Large intestine (tissue), 3 donors: ENCODE measurements at regions not wholly inside any gene's neighbourhood (a gene's known extent, or its start where the extent isn't known, plus 50 kb on each side); places are given as distances from the start of the nearest gene placed in this dataset.
A peak's percentile ranks its signal among the peaks of the same experiment; 100 is the strongest.
"Not testable (repeated sequence)": the region's sequence is repeated elsewhere in the genome, so short reads cannot be mapped to it uniquely, and the experiment has no call there.

Experiments used
- DNase-seq, 2 donors: peaks; one replicate each; pipeline versions ENCODE4 v3.0.0 to v3.0.0-alpha.2; 2013
- H3K27ac ChIP-seq: one replicate; pipeline ENCODE4 v1.5.1; 2013; ENCODE audit warnings: low read length
- H3K27me3 ChIP-seq: 2 replicates; pipeline ENCODE4 v1.6.1; 2013; ENCODE audit warnings: low read length; ENCODE audit not compliant: control insufficient read depth, insufficient read depth
- H3K36me3 ChIP-seq: 2 replicates; pipeline ENCODE4 v1.6.1; 2013; ENCODE audit warnings: low read length; ENCODE audit not compliant: control insufficient read depth, insufficient read depth
- H3K4me1 ChIP-seq: one replicate; pipeline ENCODE4 v1.6.1; 2013; ENCODE audit warnings: low read length; ENCODE audit not compliant: control insufficient read depth, insufficient read depth
- H3K4me3 ChIP-seq: one replicate; pipeline ENCODE4 v1.5.1; 2013; ENCODE audit warnings: low read length
- H3K9me3 ChIP-seq: one replicate; pipeline ENCODE4 v1.6.1; 2013; ENCODE audit warnings: mild to moderate bottlenecking, low read depth, low read length, moderate library complexity; ENCODE audit not compliant: control insufficient read depth
- WGBS: methylation state at CpG from one replicate; pipeline ENCODE4 v1.1.5; 2013; ENCODE audit warnings: low lambda C conversion rate; ENCODE audit not compliant: insufficient coverage; 5-methylcytosine and 5-hydroxymethylcytosine counted together

DNA sequence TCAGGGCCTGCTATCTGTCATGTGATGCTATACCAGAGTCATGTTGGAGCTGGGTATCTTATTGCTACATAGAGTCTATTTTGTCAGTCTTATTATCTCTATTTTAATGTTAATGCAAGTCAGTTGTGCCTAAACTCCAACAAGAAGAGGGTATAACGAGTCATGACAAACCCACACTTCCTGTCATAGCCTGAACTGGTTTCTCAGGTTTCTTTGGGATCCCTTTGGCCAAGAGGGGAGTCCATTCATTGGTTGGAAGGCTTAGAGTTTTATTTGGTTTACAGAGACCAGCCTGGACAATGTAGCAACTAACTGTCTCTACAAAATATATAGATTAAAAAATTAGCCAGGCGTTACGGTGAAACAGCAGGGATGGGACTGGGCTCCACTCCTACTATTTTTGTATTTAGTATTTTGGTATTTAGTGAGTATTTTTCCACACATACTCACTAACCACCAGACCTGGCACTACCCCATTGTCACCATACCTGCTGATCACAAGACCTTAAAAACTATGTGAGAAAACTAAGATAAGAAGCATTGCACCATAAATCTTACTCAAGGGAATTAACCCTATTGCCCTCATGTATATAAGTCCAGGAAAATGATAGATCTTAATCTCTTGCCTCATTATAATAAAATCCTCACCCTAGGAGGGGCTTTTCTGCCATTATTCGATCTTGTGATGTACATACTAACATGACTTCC lies 387.5 kb downstream of the IPO8 start:
- no peak for DNase-seq

DNA sequence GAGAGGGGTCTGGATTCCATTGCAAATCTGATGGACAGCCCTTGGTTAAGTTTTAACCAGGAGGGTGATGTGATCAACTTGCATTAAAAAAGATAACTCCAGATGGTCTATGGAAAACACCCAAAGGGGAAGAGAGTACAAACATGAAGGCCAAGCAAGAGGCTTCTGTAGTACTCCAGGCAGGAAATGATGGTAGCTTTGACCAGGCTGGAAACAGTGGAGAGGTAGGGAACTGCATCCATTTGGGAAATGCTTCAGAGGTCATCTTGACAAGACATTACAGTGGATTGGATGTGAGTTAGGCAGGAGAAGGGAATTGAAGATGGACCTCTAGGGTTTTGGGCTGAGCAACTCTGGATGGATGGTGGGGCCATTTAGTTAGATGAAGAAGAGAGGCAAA lies 391.1 kb downstream of the IPO8 start:
- Histone ChIP-seq H3K27me3 (no peaks in the 10 kb centered on the region), H3K4me3 (no peak overlapping the region), H3K9me3 (no peaks in the 10 kb centered on the region), H3K4me1 (no peaks in the 10 kb centered on the region), H3K36me3 (no peaks in the 10 kb centered on the region), H3K27ac (no peak overlapping the region)
- DNase-seq = no peak

More for the DNA sequence above, 387.5 kb downstream of the IPO8 start:
- WGBS = 71% methylated on average over 1 of the region's 4 CpGs
- no peak overlapping the region for H3K4me3 ChIP-seq
- no peaks in the 10 kb centered on the region for H3K4me1 ChIP-seq
- no peak overlapping the region for H3K27ac ChIP-seq
- H3K27me3 ChIP-seq = no peaks in the 10 kb centered on the region
- no peaks in the 10 kb centered on the region for H3K9me3 ChIP-seq
- no peaks in the 10 kb centered on the region for H3K36me3 ChIP-seq

- no peak for DNase-seq
- no peaks in the 10 kb centered on the region for H3K4me1 ChIP-seq
- H3K36me3 ChIP-seq = no peaks in the 10 kb centered on the region
- no CpG with 5 or more reads among the region's 2 CpGs for WGBS
- no peak overlapping the region for H3K27ac ChIP-seq
- no peaks in the 10 kb centered on the region for H3K9me3 ChIP-seq
- H3K27me3 ChIP-seq = no peaks in the 10 kb centered on the region
- no peak overlapping the region for H3K4me3 ChIP-seq
Observed at GRCh38 chr12:30301291-30301690, 394.4 kb downstream of the IPO8 start.

- no peak for DNase-seq
- no peaks in the 10 kb centered on the region for H3K36me3 ChIP-seq
- WGBS = no CpG with 5 or more reads among the region's 8 CpGs
- H3K4me1 ChIP-seq = no peaks in the 10 kb centered on the region
- H3K9me3 ChIP-seq = no peaks in the 10 kb centered on the region
- H3K27ac ChIP-seq = no peak overlapping the region
- no peak overlapping the region for H3K4me3 ChIP-seq
- H3K27me3 ChIP-seq = no peaks in the 10 kb centered on the region
Observed at GRCh38 chr12:30296486-30296885, 399.2 kb downstream of the IPO8 start.

DNA sequence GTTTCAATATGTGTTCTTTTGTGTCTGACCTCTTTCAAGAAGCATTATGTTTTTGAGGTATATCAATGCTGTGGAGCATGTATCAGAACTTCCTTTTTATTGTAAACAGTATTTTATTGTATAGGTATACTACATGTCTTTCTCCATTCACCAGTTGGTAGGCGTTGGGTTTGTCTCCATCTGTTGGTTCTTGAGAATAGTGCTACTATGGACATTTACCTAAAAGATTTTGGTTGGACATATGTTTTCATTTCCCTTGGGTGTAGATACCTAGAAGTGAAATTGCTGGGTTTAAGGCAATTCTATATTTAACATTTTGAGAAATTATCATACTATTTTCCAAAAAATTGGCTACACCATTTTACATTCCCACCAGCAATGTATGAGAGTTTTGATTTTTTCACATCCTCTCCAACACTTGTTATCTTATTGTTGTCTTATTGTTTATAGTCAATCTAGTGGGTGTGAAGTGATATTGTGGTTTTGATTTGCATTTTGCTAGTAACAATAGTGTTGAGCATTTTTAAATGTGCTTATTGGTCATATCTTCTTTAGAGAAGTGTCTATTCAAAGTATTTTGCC lies 409.2 kb downstream of the IPO8 start:
- no peaks in the 10 kb centered on the region for H3K36me3 ChIP-seq
- no peaks in the 10 kb centered on the region for H3K4me1 ChIP-seq
- H3K27ac ChIP-seq = no peak overlapping the region
- no peak overlapping the region for H3K4me3 ChIP-seq
- peak in 1 of 2 donors; percentile 9 for DNase-seq
- no CpG with 5 or more reads among the region's 1 CpG for WGBS
- H3K9me3 ChIP-seq = no peaks in the 10 kb centered on the region
- no peaks in the 10 kb centered on the region for H3K27me3 ChIP-seq

DNA sequence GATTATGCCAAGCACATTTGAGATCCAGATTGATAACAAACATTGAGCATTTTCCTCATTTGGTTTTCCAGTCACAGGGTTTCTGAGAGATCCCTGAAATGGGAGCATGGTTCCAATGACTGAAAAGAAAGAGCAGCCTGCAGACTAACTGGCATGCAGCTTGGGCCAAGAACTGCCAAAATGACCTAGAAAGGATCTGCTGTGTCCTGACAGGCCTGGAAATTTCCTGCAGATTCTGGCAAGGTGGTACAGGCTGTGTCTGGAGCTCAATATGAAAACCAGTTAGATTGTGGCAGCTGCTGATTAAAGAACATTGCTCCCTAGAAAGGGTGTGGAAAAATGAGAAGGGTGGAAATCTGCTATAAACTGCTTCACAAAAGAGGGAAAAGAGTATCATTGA lies 417.3 kb downstream of the IPO8 start:
- Histone ChIP-seq H3K27ac (no peak overlapping the region), H3K4me1 (no peaks in the 10 kb centered on the region), H3K36me3 (no peaks in the 10 kb centered on the region), H3K9me3 (no peaks in the 10 kb centered on the region), H3K4me3 (no peak overlapping the region), H3K27me3 (no peaks in the 10 kb centered on the region)
- DNase-seq = no peak

- not testable (repeated sequence) for H3K4me1 ChIP-seq, H3K27ac ChIP-seq, H3K9me3 ChIP-seq, DNase-seq, H3K27me3 ChIP-seq, H3K36me3 ChIP-seq, H3K4me3 ChIP-seq
- WGBS = no CpG with 5 or more reads among the region's 1 CpG
Observed at GRCh38 chr12:30272515-30272914, 423.2 kb downstream of the IPO8 start.

GRCh38 chr12:30269496-30269895 lies 426.2 kb downstream of the IPO8 start:
- peak in 1 of 2 donors; percentile 3 for DNase-seq
- Histone ChIP-seq H3K36me3 (no peaks in the 10 kb centered on the region), H3K27ac (no peak overlapping the region), H3K9me3 (peaks cover 2% of the 10 kb centered on the region), H3K27me3 (no peaks in the 10 kb centered on the region), H3K4me1 (no peaks in the 10 kb centered on the region), H3K4me3 (no peak overlapping the region)

- Histone ChIP-seq H3K4me3 (no peak overlapping the region), H3K9me3 (peaks cover 2% of the 10 kb centered on the region), H3K27ac (no peak overlapping the region), H3K36me3 (no peaks in the 10 kb centered on the region), H3K27me3 (no peaks in the 10 kb centered on the region), H3K4me1 (no peaks in the 10 kb centered on the region)
- DNase-seq = no peak
- WGBS = 88% methylated on average over 1 of the region's 2 CpGs
Observed at GRCh38 chr12:30268041-30268440, 427.6 kb downstream of the IPO8 start.

GRCh38 chr12:30263434-30263833 lies 432.2 kb downstream of the IPO8 start:
- no peak for DNase-seq
- Histone ChIP-seq H3K27me3 (no peaks in the 10 kb centered on the region), H3K4me1 (no peaks in the 10 kb centered on the region), H3K9me3 (no peaks in the 10 kb centered on the region), H3K27ac (no peak overlapping the region), H3K36me3 (no peaks in the 10 kb centered on the region), H3K4me3 (no peak overlapping the region)
- WGBS = no CpG with 5 or more reads among the region's 2 CpGs

GRCh38 chr12:30257618-30258017 lies 438.1 kb downstream of the IPO8 start:
- H3K27ac ChIP-seq = no peak overlapping the region
- no peaks in the 10 kb centered on the region for H3K9me3 ChIP-seq
- no peak overlapping the region for H3K4me3 ChIP-seq
- no CpG with 5 or more reads among the region's 1 CpG for WGBS
- no peaks in the 10 kb centered on the region for H3K4me1 ChIP-seq
- no peak for DNase-seq
- no peaks in the 10 kb centered on the region for H3K36me3 ChIP-seq
- no peaks in the 10 kb centered on the region for H3K27me3 ChIP-seq
